HEK293 (cell line): ENCODE measurements at regions not wholly inside any gene's neighbourhood (a gene's known extent, or its start where the extent isn't known, plus 50 kb on each side); places are given as distances from the start of the nearest gene placed in this dataset.

ENCODE experiments used
- CTCF ChIA-PET: fragments of 350-600 bp; formaldehyde crosslinking; extraction: SDS; loops from one replicate; lab custom pipeline; 2021; ENCODE audit warnings: antibody characterized with exemption; lab: Yijun Ruan, JAX
- POLR2A ChIA-PET: fragments of 300-600 bp; formaldehyde crosslinking; extraction: SDS; loops from one replicate; lab custom pipeline; 2020; ENCODE audit warnings: antibody characterized with exemption, inconsistent platforms; lab: Yijun Ruan, JAX
- H3K27ac ChIP-seq: fragments of 200-500 bp; sonication (Bioruptor generic); 2 replicates; pipeline ENCODE4 v1.5.1; 2014; ENCODE audit warnings: low read depth, low read length, control low read depth, inconsistent platforms; ENCODE audit errors: extremely low read depth
- H3K36me3 ChIP-seq, 2 experiments: fragments of 200-500 bp in 1 of 2; sonication (Bioruptor generic) in 1 of 2; 1 replicate in 1 of 2; 2 replicates in 1 of 2; pipeline ENCODE4 v1.5.1; 2014 to 2017; ENCODE audit warnings: inconsistent platforms in 2 of 2, low read length in 2 of 2; ENCODE audit not compliant: control insufficient read depth in 2 of 2, insufficient read depth in 1 of 2
- H3K4me1 ChIP-seq: fragments of 200-500 bp; sonication (Bioruptor generic); 2 replicates; pipeline ENCODE4 v1.5.1; 2014; ENCODE audit warnings: mild to moderate bottlenecking, low read length, inconsistent platforms; ENCODE audit not compliant: control insufficient read depth, insufficient read depth
- H3K4me3 ChIP-seq: 2 replicates; pipeline ENCODE4 v1.5.1; 2011; ENCODE audit warnings: low read depth, mild to moderate bottlenecking, control low read depth, low read length, moderate library complexity
- H3K9me3 ChIP-seq: fragments of 200-500 bp; sonication (Bioruptor generic); 2 replicates; pipeline ENCODE4 v1.5.1; 2014; ENCODE audit warnings: low read depth, low read length, inconsistent platforms; ENCODE audit not compliant: control insufficient read depth, insufficient read depth
- GLIS2 ChIP-seq: fragments of 450-650 bp; formaldehyde crosslinking; IDR thresholded peaks from 2 replicates; pipeline ENCODE4 v1.5.1; 2016; ENCODE audit warnings: missing biosample characterization, missing genetic modification characterization
- HIC1 ChIP-seq: fragments of 450-650 bp; formaldehyde crosslinking; IDR thresholded peaks from 2 replicates; pipeline ENCODE4 v1.5.1; 2016; ENCODE audit warnings: missing biosample characterization, missing genetic modification characterization
- IKZF3 ChIP-seq: fragments of 450-650 bp; IDR thresholded peaks from 2 replicates; pipeline ENCODE4 v1.5.0; 2018; ENCODE audit warnings: missing biosample characterization, mild to moderate bottlenecking, missing genetic modification characterization, moderate library complexity
- KLF7 ChIP-seq: fragments of 450-650 bp; formaldehyde crosslinking; IDR thresholded peaks from 2 replicates; pipeline ENCODE4 v1.5.1; 2016; ENCODE audit warnings: missing biosample characterization, missing genetic modification characterization, borderline replicate concordance
- MZF1 ChIP-seq: fragments of 450-650 bp; formaldehyde crosslinking; IDR thresholded peaks from 2 replicates; pipeline ENCODE4 v1.5.1; 2017; ENCODE audit warnings: missing biosample characterization, missing genetic modification characterization, borderline replicate concordance
- OVOL3 ChIP-seq: fragments of 450-650 bp; formaldehyde crosslinking; IDR thresholded peaks from 2 replicates; pipeline ENCODE4 v1.5.1; 2016; ENCODE audit warnings: missing biosample characterization, missing genetic modification characterization
- SCRT2 ChIP-seq: fragments of 450-650 bp; formaldehyde crosslinking; IDR thresholded peaks from 2 replicates; pipeline ENCODE4 v1.5.1; 2016; ENCODE audit warnings: missing biosample characterization, missing genetic modification characterization
- ZBTB21 ChIP-seq: fragments of 450-650 bp; formaldehyde crosslinking; IDR thresholded peaks from 2 replicates; pipeline ENCODE4 v1.5.1; 2017; ENCODE audit warnings: missing biosample characterization, missing genetic modification characterization
- ZNF114 ChIP-seq: fragments of 450-650 bp; formaldehyde crosslinking; IDR thresholded peaks from 2 replicates; pipeline ENCODE4 v1.5.0; 2017; ENCODE audit warnings: missing biosample characterization, missing genetic modification characterization
- ZNF2 ChIP-seq: fragments of 450-650 bp; formaldehyde crosslinking; IDR thresholded peaks from 2 replicates; pipeline ENCODE4 v1.5.1; 2016; ENCODE audit warnings: missing biosample characterization, missing genetic modification characterization
- ZNF239 ChIP-seq: fragments of 450-650 bp; formaldehyde crosslinking; IDR thresholded peaks from 2 replicates; pipeline ENCODE4 v1.5.1; 2016; ENCODE audit warnings: missing biosample characterization, missing genetic modification characterization
- ZNF280D ChIP-seq: fragments of 450-650 bp; formaldehyde crosslinking; IDR thresholded peaks from 2 replicates; pipeline ENCODE4 v1.5.1; 2016; ENCODE audit warnings: missing biosample characterization, missing genetic modification characterization
- ZNF302 ChIP-seq: fragments of 450-650 bp; formaldehyde crosslinking; IDR thresholded peaks from 2 replicates; pipeline ENCODE4 v1.5.1; 2016; ENCODE audit warnings: missing biosample characterization, missing genetic modification characterization, low read depth
- ZNF350 ChIP-seq: fragments of 450-650 bp; formaldehyde crosslinking; IDR thresholded peaks from 2 replicates; pipeline ENCODE4 v1.5.0; 2017; ENCODE audit warnings: missing biosample characterization, mild to moderate bottlenecking, missing genetic modification characterization
- ZNF37A ChIP-seq: fragments of 450-650 bp; IDR thresholded peaks from 2 replicates; pipeline ENCODE4 v1.5.1; 2018; ENCODE audit warnings: missing biosample characterization, missing genetic modification characterization
- ZNF48 ChIP-seq: fragments of 450-650 bp; formaldehyde crosslinking; IDR thresholded peaks from 2 replicates; pipeline ENCODE4 v1.5.1; 2016; ENCODE audit warnings: missing biosample characterization, missing genetic modification characterization
- ZNF530 ChIP-seq: fragments of 450-650 bp; formaldehyde crosslinking; IDR thresholded peaks from 2 replicates; pipeline ENCODE4 v1.5.1; 2016; ENCODE audit warnings: low read depth, missing biosample characterization, missing genetic modification characterization
- ZNF548 ChIP-seq: fragments of 450-650 bp; formaldehyde crosslinking; IDR thresholded peaks from 2 replicates; pipeline ENCODE4 v1.5.1; 2016; ENCODE audit warnings: missing biosample characterization, missing genetic modification characterization
- ZNF549 ChIP-seq: fragments of 450-650 bp; IDR thresholded peaks from 2 replicates; pipeline ENCODE4 v1.5.1; 2018; ENCODE audit warnings: missing biosample characterization, missing genetic modification characterization, mild to moderate bottlenecking, inconsistent platforms, moderate library complexity
- ZNF560 ChIP-seq: fragments of 450-650 bp; formaldehyde crosslinking; IDR thresholded peaks from 2 replicates; pipeline ENCODE4 v1.5.1; 2017; ENCODE audit warnings: missing biosample characterization, missing genetic modification characterization, borderline replicate concordance
- ZNF571 ChIP-seq: fragments of 450-650 bp; formaldehyde crosslinking; IDR thresholded peaks from 2 replicates; pipeline ENCODE4 v1.5.0; 2017; ENCODE audit warnings: missing biosample characterization, missing genetic modification characterization
- ZNF600 ChIP-seq: fragments of 450-650 bp; formaldehyde crosslinking; IDR thresholded peaks from 2 replicates; pipeline ENCODE4 v1.5.1; 2016; ENCODE audit warnings: missing biosample characterization, missing genetic modification characterization
- ZNF677 ChIP-seq: fragments of 450-650 bp; IDR thresholded peaks from 2 replicates; pipeline ENCODE4 v1.5.0; 2018; ENCODE audit warnings: missing biosample characterization, mild to moderate bottlenecking, missing genetic modification characterization, moderate library complexity
- ZNF76 ChIP-seq: fragments of 450-650 bp; formaldehyde crosslinking; IDR thresholded peaks from 2 replicates; pipeline ENCODE4; 2016; ENCODE audit warnings: low read depth, missing biosample characterization, missing genetic modification characterization, borderline replicate concordance
- ZNF768 ChIP-seq: fragments of 450-650 bp; formaldehyde crosslinking; IDR thresholded peaks from 2 replicates; pipeline ENCODE4 v1.5.1; 2018; ENCODE audit warnings: missing biosample characterization, mild to moderate bottlenecking, missing genetic modification characterization
- ZNF792 ChIP-seq: fragments of 450-650 bp; formaldehyde crosslinking; IDR thresholded peaks from 2 replicates; pipeline ENCODE4 v1.5.1; 2016; ENCODE audit warnings: missing biosample characterization, missing genetic modification characterization
- TF ChIP-seq, protein P1 (sequence below): fragments of 450-650 bp; formaldehyde crosslinking; IDR thresholded peaks from 2 replicates; pipeline ENCODE4 v1.5.1; 2017; ENCODE audit warnings: missing biosample characterization, missing genetic modification characterization

DNA sequence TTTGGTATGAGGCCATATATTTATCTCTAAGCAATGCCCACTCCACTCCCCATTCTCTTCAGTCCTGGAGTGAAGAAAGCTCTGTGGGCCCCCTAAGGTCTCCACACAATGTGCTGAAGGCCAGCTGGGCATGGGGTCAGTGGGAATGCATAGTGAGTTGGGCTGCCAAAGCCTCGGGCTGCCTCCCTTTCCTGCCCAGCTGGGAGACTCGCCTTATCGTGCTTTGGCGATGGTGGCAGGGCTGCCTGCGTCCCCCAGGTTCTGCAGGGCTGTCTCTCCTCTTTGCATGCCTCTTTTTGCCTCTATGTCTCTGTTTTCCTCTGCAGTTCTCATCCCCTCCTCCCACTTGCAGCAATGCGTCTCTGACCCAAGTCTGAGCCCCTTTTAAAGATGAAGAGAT, 116.5 kb downstream of the CYLD start:
- POLR2A ChIA-PET: no interaction called here
- no peaks in the 10 kb centered on the region for H3K9me3 ChIP-seq
- TF ChIP-seq ZNF548 (tag by site-specific recombination): no peak
- no peak for TF ChIP-seq IKZF3 (tag by site-specific recombination)
- no peak for TF ChIP-seq ZNF76
- TF ChIP-seq ZNF571 (tag by site-specific recombination): no peak
- no peak for TF ChIP-seq ZNF114 (tag by site-specific recombination)
- TF ChIP-seq, protein P1, sequence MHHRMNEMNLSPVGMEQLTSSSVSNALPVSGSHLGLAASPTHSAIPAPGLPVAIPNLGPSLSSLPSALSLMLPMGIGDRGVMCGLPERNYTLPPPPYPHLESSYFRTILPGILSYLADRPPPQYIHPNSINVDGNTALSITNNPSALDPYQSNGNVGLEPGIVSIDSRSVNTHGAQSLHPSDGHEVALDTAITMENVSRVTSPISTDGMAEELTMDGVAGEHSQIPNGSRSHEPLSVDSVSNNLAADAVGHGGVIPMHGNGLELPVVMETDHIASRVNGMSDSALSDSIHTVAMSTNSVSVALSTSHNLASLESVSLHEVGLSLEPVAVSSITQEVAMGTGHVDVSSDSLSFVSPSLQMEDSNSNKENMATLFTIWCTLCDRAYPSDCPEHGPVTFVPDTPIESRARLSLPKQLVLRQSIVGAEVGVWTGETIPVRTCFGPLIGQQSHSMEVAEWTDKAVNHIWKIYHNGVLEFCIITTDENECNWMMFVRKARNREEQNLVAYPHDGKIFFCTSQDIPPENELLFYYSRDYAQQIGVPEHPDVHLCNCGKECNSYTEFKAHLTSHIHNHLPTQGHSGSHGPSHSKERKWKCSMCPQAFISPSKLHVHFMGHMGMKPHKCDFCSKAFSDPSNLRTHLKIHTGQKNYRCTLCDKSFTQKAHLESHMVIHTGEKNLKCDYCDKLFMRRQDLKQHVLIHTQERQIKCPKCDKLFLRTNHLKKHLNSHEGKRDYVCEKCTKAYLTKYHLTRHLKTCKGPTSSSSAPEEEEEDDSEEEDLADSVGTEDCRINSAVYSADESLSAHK (tag by site-specific recombination): no peak
- TF ChIP-seq ZNF37A: no peak
- TF ChIP-seq ZNF48: no peak
- TF ChIP-seq HIC1 (tag by site-specific recombination): no peak
- no peak for TF ChIP-seq KLF7 (tag by site-specific recombination)
- no peak for TF ChIP-seq ZNF280D (tag by site-specific recombination)
- TF ChIP-seq ZNF768 (tag by site-specific recombination): no peak
- TF ChIP-seq ZNF792 (tag by site-specific recombination): no peak
- TF ChIP-seq ZNF239: no peak
- no peak for TF ChIP-seq MZF1 (tag by site-specific recombination)
- no peak for TF ChIP-seq ZBTB21 (tag by site-specific recombination)
- H3K4me3 ChIP-seq: no peak overlapping the region
- H3K36me3 ChIP-seq: no peaks in the 10 kb centered on the region
- peaks cover 3% of the 10 kb centered on the region; the same call in 1 of the 2 replicates for H3K4me1 ChIP-seq
- H3K27ac ChIP-seq: no peak overlapping the region
- CTCF ChIA-PET: interaction anchor here (0.6 kb wide), 1 partner anchor 960 kb away, joined by 3 read pairs; no protein-coding TSS in a partner anchor

DNA sequence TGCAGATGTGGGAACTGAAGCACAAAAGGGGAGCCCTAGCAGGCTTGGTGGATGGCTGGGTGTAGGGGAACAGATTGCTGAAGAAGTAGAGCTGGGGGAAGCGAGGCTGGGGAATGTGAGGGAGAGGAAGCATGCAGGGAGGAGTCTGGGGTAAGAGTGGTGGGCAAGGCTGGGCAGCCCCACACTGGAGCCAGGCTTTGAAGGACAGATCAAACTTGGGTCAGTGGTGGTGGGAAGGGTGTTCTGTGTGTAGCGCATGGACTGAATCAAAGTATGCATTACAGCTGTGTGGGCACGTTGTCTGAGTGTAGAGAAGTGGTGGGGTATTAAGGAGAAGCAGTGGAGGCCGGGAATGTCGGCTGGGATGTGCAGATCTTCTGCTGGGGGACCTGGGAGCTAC, 116.0 kb downstream of the CYLD start:
- POLR2A ChIA-PET: no interaction called here
- CTCF ChIA-PET: no interaction called here

More for the DNA sequence above, 116.0 kb downstream of the CYLD start:
- no peak for TF ChIP-seq ZNF600 (tag by site-specific recombination)
- no peak for TF ChIP-seq OVOL3 (tag by site-specific recombination)
- TF ChIP-seq ZNF677 (tag by site-specific recombination): no peak
- no peak for TF ChIP-seq ZNF549 (tag by site-specific recombination)
- no peak for TF ChIP-seq ZNF302 (tag by site-specific recombination)
- no peak for TF ChIP-seq ZNF2 (tag by site-specific recombination)
- no peak for TF ChIP-seq ZNF768 (tag by site-specific recombination)
- no peak for TF ChIP-seq ZNF560 (tag by site-specific recombination)
- no peak for TF ChIP-seq GLIS2 (tag by site-specific recombination)
- no peak for TF ChIP-seq ZNF350 (tag by site-specific recombination)
- TF ChIP-seq SCRT2 (tag by site-specific recombination): no peak
- TF ChIP-seq ZNF530 (tag by site-specific recombination): no peak
- Histone ChIP-seq H3K4me3 (no peak overlapping the region), H3K4me1 (peaks cover 3% of the 10 kb centered on the region; the same call in 1 of the 2 replicates), H3K9me3 (no peaks in the 10 kb centered on the region), H3K27ac (no peak overlapping the region), H3K36me3 (no peaks in the 10 kb centered on the region)
